Hepatocyte (in vitro differentiated cells): ENCODE measurements at regions not wholly inside any gene's neighbourhood (a gene's known extent, or its start where the extent isn't known, plus 50 kb on each side); places are given as distances from the start of the nearest gene placed in this dataset.

Experiments used
- DNase-seq: peaks from one replicate; pipeline ENCODE4 v3.0.0-alpha.2; 2016; ENCODE audit warnings: low spot score
- H2AFZ ChIP-seq: fragments of 200-600 bp; sonication (generic); 2 replicates; pipeline ENCODE4 v1.6.0; 2016; ENCODE audit warnings: antibody characterized with exemption, mild to moderate bottlenecking
- H3K27ac ChIP-seq: fragments of 200-600 bp; sonication (generic); 2 replicates; pipeline ENCODE4 v1.5.1; 2016; ENCODE audit warnings: mild to moderate bottlenecking
- H3K27me3 ChIP-seq: fragments of 200-600 bp; sonication (generic); 2 replicates; pipeline ENCODE4 v1.6.1; 2016
- H3K36me3 ChIP-seq: fragments of 200-600 bp; sonication (generic); replicated peaks from 2 replicates; pipeline ENCODE4 v1.5.1; 2016; ENCODE audit warnings: low read depth; ENCODE audit not compliant: insufficient read depth
- H3K4me1 ChIP-seq: fragments of 200-600 bp; sonication (generic); 2 replicates; pipeline ENCODE4 v1.5.1; 2016; ENCODE audit warnings: mild to moderate bottlenecking, moderate library complexity; ENCODE audit not compliant: insufficient read depth
- H3K4me2 ChIP-seq: fragments of 200-600 bp; sonication (generic); 2 replicates; pipeline ENCODE4 v1.6.0; 2016
- H3K4me3 ChIP-seq: fragments of 200-600 bp; sonication (generic); 2 replicates; pipeline ENCODE4 v1.5.1; 2016; ENCODE audit warnings: mild to moderate bottlenecking
- H3K79me2 ChIP-seq: fragments of 200-600 bp; sonication (generic); 2 replicates; pipeline ENCODE4 v1.6.0; 2017; ENCODE audit warnings: mild to moderate bottlenecking
- H3K9me2 ChIP-seq: fragments of 200-600 bp; sonication (generic); replicated peaks from 2 replicates; pipeline ENCODE4 v1.6.0; 2017; ENCODE audit warnings: mild to moderate bottlenecking; ENCODE audit not compliant: insufficient read depth
- H3K9me3 ChIP-seq: fragments of 200-600 bp; sonication (generic); 2 replicates; pipeline ENCODE4 v1.5.1; 2016; ENCODE audit warnings: low read depth, mild to moderate bottlenecking
- H4K20me1 ChIP-seq: fragments of 200-600 bp; sonication (generic); 2 replicates; pipeline ENCODE4 v1.6.0; 2016; ENCODE audit warnings: mild to moderate bottlenecking; ENCODE audit not compliant: insufficient read depth, poor library complexity, severe bottlenecking
- EZH2 ChIP-seq: fragments of 200-600 bp; sonication (generic); IDR thresholded peaks from 2 replicates; pipeline ENCODE4 v1.6.1; 2016; ENCODE audit warnings: antibody characterized with exemption, mild to moderate bottlenecking, borderline replicate concordance
- EZH2phosphoT487 ChIP-seq: fragments of 200-600 bp; sonication (generic); IDR thresholded peaks from one replicate; pipeline ENCODE4 v1.6.1; 2018; ENCODE audit warnings: antibody characterized with exemption, mild to moderate bottlenecking, low read depth, moderate library complexity; ENCODE audit not compliant: unreplicated experiment, severe bottlenecking
- WGBS: methylation state at CpG from one replicate; pipeline ENCODE4 v1.1.6; 2016; ENCODE audit warnings: low lambda C conversion rate; ENCODE audit errors: missing lambda C conversion rate; 5-methylcytosine and 5-hydroxymethylcytosine counted together
- TF ChIP-seq, protein P1 (sequence below): fragments of 200-600 bp; sonication (generic); IDR thresholded peaks from 2 replicates; pipeline ENCODE4 v1.5.1; 2016; ENCODE audit warnings: antibody characterized with exemption, mild to moderate bottlenecking; ENCODE audit not compliant: poor library complexity

DNA sequence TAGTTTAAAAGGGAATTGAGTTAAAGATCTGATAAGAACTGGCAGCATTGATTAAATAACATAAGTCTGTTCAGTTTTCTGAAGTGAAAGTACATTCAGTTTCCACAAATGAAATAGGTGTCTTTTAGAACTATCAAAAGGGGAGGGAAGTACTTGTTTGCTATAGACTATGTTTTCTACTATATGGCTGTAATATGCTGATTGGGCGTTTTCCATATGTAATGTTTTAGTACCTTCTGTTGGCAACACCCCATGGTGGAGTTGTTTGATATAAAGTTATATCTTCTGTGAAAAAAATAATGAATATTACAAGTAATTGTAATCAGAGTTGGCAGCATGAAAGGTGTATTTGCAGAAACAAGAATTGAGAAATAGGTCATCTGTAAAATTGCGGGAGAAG, 237.6 kb downstream of the JRKL start:
- Histone ChIP-seq H3K36me3 (no peaks in the 10 kb centered on the region), H4K20me1 (no peaks in the 10 kb centered on the region), H3K79me2 (no peaks in the 10 kb centered on the region), H3K9me3 (no peaks in the 10 kb centered on the region), H2AFZ (no peak overlapping the region), H3K4me1 (no peaks in the 10 kb centered on the region), H3K4me2 (no peak overlapping the region), H3K27me3 (no peaks in the 10 kb centered on the region), H3K9me2 (no peaks in the 10 kb centered on the region), H3K27ac (no peak overlapping the region), H3K4me3 (no peak overlapping the region)
- WGBS: 83% methylated on average over 2 of the region's 2 CpGs
- no peak for TF ChIP-seq EZH2phosphoT487
- TF ChIP-seq EZH2: no peak
- TF ChIP-seq, protein P1, sequence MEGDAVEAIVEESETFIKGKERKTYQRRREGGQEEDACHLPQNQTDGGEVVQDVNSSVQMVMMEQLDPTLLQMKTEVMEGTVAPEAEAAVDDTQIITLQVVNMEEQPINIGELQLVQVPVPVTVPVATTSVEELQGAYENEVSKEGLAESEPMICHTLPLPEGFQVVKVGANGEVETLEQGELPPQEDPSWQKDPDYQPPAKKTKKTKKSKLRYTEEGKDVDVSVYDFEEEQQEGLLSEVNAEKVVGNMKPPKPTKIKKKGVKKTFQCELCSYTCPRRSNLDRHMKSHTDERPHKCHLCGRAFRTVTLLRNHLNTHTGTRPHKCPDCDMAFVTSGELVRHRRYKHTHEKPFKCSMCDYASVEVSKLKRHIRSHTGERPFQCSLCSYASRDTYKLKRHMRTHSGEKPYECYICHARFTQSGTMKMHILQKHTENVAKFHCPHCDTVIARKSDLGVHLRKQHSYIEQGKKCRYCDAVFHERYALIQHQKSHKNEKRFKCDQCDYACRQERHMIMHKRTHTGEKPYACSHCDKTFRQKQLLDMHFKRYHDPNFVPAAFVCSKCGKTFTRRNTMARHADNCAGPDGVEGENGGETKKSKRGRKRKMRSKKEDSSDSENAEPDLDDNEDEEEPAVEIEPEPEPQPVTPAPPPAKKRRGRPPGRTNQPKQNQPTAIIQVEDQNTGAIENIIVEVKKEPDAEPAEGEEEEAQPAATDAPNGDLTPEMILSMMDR: no peak
- DNase-seq: no peak

DNA sequence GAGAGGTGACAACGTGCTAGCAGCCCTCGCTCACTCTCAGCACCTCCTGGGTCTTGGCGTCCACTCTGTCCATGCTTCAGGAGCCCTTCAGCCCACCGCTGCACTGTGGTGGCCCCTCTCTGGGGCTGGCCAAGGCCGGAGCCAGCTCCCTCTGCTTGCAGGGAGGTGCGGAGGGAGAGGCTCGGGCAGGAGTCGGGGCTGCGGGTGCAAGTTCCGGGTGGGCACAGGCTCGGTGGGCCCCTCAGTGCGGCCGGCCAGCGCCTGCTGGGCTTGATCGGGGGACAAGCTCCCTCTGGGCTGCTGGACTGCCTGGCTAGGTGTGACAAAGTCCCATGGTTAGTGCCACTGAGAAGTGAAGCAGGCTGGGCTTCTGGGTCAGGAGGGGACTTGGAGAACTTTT, 245.8 kb downstream of the JRKL start:
- Histone ChIP-seq H3K4me3 (no peak overlapping the region), H3K36me3 (no peaks in the 10 kb centered on the region), H3K4me2 (no peak overlapping the region), H3K79me2 (no peaks in the 10 kb centered on the region), H3K9me2 (no peaks in the 10 kb centered on the region), H4K20me1 (no peaks in the 10 kb centered on the region), H3K9me3 (no peaks in the 10 kb centered on the region), H3K4me1 (no peaks in the 10 kb centered on the region), H3K27me3 (no peaks in the 10 kb centered on the region), H3K27ac (no peak overlapping the region), H2AFZ (no peak overlapping the region)
- 90% methylated on average over 15 of the region's 15 CpGs for WGBS
- TF ChIP-seq, protein P1: no peak
- TF ChIP-seq EZH2phosphoT487 (no peak), EZH2 (no peak)
- no peak for DNase-seq

DNA sequence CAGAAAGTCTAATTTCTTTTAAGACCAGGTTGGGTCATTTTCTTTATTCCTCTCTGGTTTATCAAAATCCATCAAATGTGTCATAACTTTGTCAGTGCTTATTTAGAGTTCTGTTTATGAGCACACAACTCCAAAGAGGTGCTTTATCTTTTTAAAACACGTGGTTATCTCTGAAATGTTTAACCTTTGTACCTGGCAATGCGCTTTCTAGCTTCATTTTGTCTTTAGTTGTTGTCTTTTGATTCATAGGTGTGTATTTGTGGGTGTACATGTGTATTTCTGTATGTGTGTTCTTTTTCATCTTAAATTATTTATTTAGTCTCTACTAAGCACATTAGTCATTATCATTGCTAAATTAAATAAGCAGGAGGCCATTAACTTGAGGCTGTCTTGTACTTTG, 251.4 kb downstream of the JRKL start:
- Histone ChIP-seq H3K4me1 (peaks cover 13% of the 10 kb centered on the region), H3K27ac (peak overlapping the region; percentile 52), H3K9me2 (no peaks in the 10 kb centered on the region), H3K9me3 (no peaks in the 10 kb centered on the region), H3K4me3 (no peak overlapping the region), H3K79me2 (no peaks in the 10 kb centered on the region), H3K4me2 (peak overlapping the region; percentile 41), H2AFZ (no peak overlapping the region), H3K36me3 (no peaks in the 10 kb centered on the region), H3K27me3 (no peaks in the 10 kb centered on the region), H4K20me1 (no peaks in the 10 kb centered on the region)
- no peak for DNase-seq
- TF ChIP-seq, protein P1: no peak
- TF ChIP-seq EZH2phosphoT487: no peak
- no peak for TF ChIP-seq EZH2
- 41% methylated on average over 2 of the region's 2 CpGs for WGBS

DNA sequence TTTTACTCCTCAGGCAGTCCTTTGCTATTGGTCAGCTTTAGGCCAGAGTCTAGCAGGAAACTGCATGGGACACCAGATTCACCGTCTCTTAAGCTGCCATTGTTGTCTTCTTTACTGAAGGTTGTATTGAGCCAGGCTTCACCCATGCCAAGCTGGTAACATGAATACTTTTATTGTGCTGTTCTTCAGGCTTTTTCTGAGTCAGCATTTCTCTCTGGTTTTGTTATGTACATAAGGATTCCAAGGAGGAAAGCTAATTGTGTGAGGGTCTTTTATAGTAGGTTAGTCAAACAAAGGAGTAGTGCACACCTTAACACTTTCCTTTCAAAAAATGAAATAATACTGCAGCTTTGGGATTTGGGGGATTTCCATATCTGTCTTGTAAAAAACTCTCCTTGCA, 252.8 kb downstream of the JRKL start:
- 77% methylated on average over 1 of the region's 1 CpG for WGBS
- no peak for DNase-seq
- H3K9me2 ChIP-seq: no peaks in the 10 kb centered on the region
- H3K4me3 ChIP-seq: no peak overlapping the region
- H3K4me1 ChIP-seq: peaks cover 13% of the 10 kb centered on the region
- H3K79me2 ChIP-seq: no peaks in the 10 kb centered on the region
- H3K4me2 ChIP-seq: peak overlapping the region; percentile 41
- peak overlapping the region; percentile 52 for H3K27ac ChIP-seq
- H4K20me1 ChIP-seq: no peaks in the 10 kb centered on the region
- no peak overlapping the region for H2AFZ ChIP-seq
- TF ChIP-seq EZH2: no peak
- TF ChIP-seq, protein P1: no peak
- no peak for TF ChIP-seq EZH2phosphoT487
- H3K27me3 ChIP-seq: no peaks in the 10 kb centered on the region
- no peaks in the 10 kb centered on the region for H3K36me3 ChIP-seq
- no peaks in the 10 kb centered on the region for H3K9me3 ChIP-seq
